ENCODE measurements at regions not wholly inside any gene's neighbourhood (a gene's known extent, or its start where the extent isn't known, plus 50 kb on each side); places are given as distances from the start of the nearest gene placed in this dataset.
"Not testable (repeated sequence)": the region's sequence is repeated elsewhere in the genome, so short reads cannot be mapped to it uniquely, and the experiment has no call there.

GRCh38 chr3:16770792-16771191, 114.0 kb upstream of the PLCL2 start:
- no peak overlapping the region for H2AK5ac ChIP-seq (ENCODE audit: low read depth, low read length)
- H3K27ac ChIP-seq (ENCODE audit: insufficient read depth, low read length): no peak overlapping the region
- no peak overlapping the region for H4K91ac ChIP-seq (ENCODE audit: insufficient read depth, low read depth, low read length)
- no peak overlapping the region for H3K18ac ChIP-seq (ENCODE audit: low read depth, low read length)
- no peaks in the 10 kb centered on the region for H3K9me3 ChIP-seq (ENCODE audit: control insufficient read depth, insufficient read depth, low read length)
- H3K9ac ChIP-seq (ENCODE audit: low read depth, low read length): no peak overlapping the region
- peaks cover 1% of the 10 kb centered on the region for H3K27me3 ChIP-seq (ENCODE audit: control insufficient read depth, insufficient read depth, low read length)
- TF ChIP-seq NFE2L2 (IDR thresholded peaks at IDR 0.05; ENCODE audit: low read depth, low read length): no peak
- TF ChIP-seq CEBPB (IDR thresholded peaks at IDR 0.05; ENCODE audit: low read depth, low read length): no peak
- no peak for TF ChIP-seq CHD1 (IDR thresholded peaks at IDR 0.05; ENCODE audit: low read depth, low read length)
- no peak for TF ChIP-seq MAFK (IDR thresholded peaks at IDR 0.05; ENCODE audit: low read depth, low read length)
- TF ChIP-seq RFX5 (IDR thresholded peaks at IDR 0.05; ENCODE audit: low read depth, low read length): no peak
- H2BK20ac ChIP-seq (ENCODE audit: low read depth, low read length): no peak overlapping the region
- H3K23ac ChIP-seq (ENCODE audit: low read depth, low read length): no peak overlapping the region
- H3K4me2 ChIP-seq (ENCODE audit: low read depth, low read length): no peak overlapping the region
- no peak overlapping the region for H3K56ac ChIP-seq (ENCODE audit: extremely low read depth, insufficient read depth, low read length)
- ChIA-PET CTCF (no interaction called here), POLR2A (ENCODE audit: unreplicated experiment) (interaction anchor here (0.6 kb wide), 1 partner anchor 33 kb away, joined by 3 read pairs; no protein-coding TSS in a partner anchor)
- no peak overlapping the region for H3K4ac ChIP-seq (ENCODE audit: low read depth, low read length)
- 50% methylated on average over 1 of the region's 4 CpGs; no CpG with 5 or more reads in 1 of the 2 experiments for WGBS, 2 experiments (ENCODE audit: extremely low coverage in 2 of 2, insufficient read length in 1 of 2)
- in situ Hi-C loops (cut with MboI; ENCODE audit: low sequenced_read_pairs): no loop called here
- no peaks in the 10 kb centered on the region for H4K20me1 ChIP-seq (ENCODE audit: insufficient read depth, low read length)
- H3K4me1 ChIP-seq (ENCODE audit: control insufficient read depth, insufficient read depth, low read length): no peaks in the 10 kb centered on the region
- H3K9me1 ChIP-seq (ENCODE audit: insufficient read depth, low read length): no peaks in the 10 kb centered on the region
- no peak overlapping the region for H2BK15ac ChIP-seq (ENCODE audit: low read depth, low read length)
- no peak overlapping the region for H4K5ac ChIP-seq (ENCODE audit: low read depth, low read length)
- dilution Hi-C loops (cut with HindIII; ENCODE audit: low sequenced_read_pairs, unreplicated experiment): no loop called here
- H3K79me1 ChIP-seq (ENCODE audit: low read depth in 1 of 2, low read length in 2 of 2): no peaks in the 10 kb centered on the region
- no peak overlapping the region for H2AFZ ChIP-seq (replicated peaks; ENCODE audit: low read length, poor library complexity)
- no peak overlapping the region for H4K8ac ChIP-seq (ENCODE audit: low read depth in 2 of 2, low read length in 2 of 2)
- H2BK5ac ChIP-seq (ENCODE audit: low read depth, low read length, poor library complexity, severe bottlenecking): no peak overlapping the region
- ATAC-seq (ENCODE audit: low read depth) (no peak), DNase-seq (no peak)
- intact Hi-C loops (cut with micrococcal nuclease): no loop called here
- BruUV-seq (replicated peaks): no TSS peak
- no peaks in the 10 kb centered on the region for H3K36me3 ChIP-seq (ENCODE audit: control insufficient read depth, insufficient read depth, low read length)
- H3K14ac ChIP-seq (replicated peaks; ENCODE audit: low read depth, low read length): no peak overlapping the region
- no peak overlapping the region for H3K4me3 ChIP-seq (ENCODE audit: insufficient read depth, low read depth, low read length)
- H2AK9ac ChIP-seq (replicated peaks; ENCODE audit: low read depth, low read length, poor library complexity): no peak overlapping the region
- no peak overlapping the region for H2BK120ac ChIP-seq (ENCODE audit: low read depth, low read length)

- H3K27me3 ChIP-seq (ENCODE audit: control insufficient read depth, insufficient read depth, low read length); intact Hi-C loops (cut with micrococcal nuclease); DNase-seq; POLR2A ChIA-PET (ENCODE audit: unreplicated experiment); H4K91ac ChIP-seq (ENCODE audit: insufficient read depth, low read depth, low read length); H3K4me2 ChIP-seq (ENCODE audit: low read depth, low read length); H3K23ac ChIP-seq (ENCODE audit: low read depth, low read length); H4K8ac ChIP-seq (ENCODE audit: low read depth in 2 of 2, low read length in 2 of 2); H3K14ac ChIP-seq (replicated peaks; ENCODE audit: low read depth, low read length); H3K9ac ChIP-seq (ENCODE audit: low read depth, low read length); H3K9me3 ChIP-seq (ENCODE audit: control insufficient read depth, insufficient read depth, low read length); in situ Hi-C loops (cut with MboI; ENCODE audit: low sequenced_read_pairs); H4K5ac ChIP-seq (ENCODE audit: low read depth, low read length); dilution Hi-C loops (cut with HindIII; ENCODE audit: low sequenced_read_pairs, unreplicated experiment); H3K4me3 ChIP-seq (ENCODE audit: insufficient read depth, low read depth, low read length); H4K20me1 ChIP-seq (ENCODE audit: insufficient read depth, low read length); BruUV-seq (replicated peaks); H3K36me3 ChIP-seq (ENCODE audit: control insufficient read depth, insufficient read depth, low read length); CTCF ChIA-PET; H3K56ac ChIP-seq (ENCODE audit: extremely low read depth, insufficient read depth, low read length); H2AK5ac ChIP-seq (ENCODE audit: low read depth, low read length); H3K9me1 ChIP-seq (ENCODE audit: insufficient read depth, low read length); H3K4me1 ChIP-seq (ENCODE audit: control insufficient read depth, insufficient read depth, low read length); H2BK20ac ChIP-seq (ENCODE audit: low read depth, low read length); H2BK120ac ChIP-seq (ENCODE audit: low read depth, low read length); H2AK9ac ChIP-seq (replicated peaks; ENCODE audit: low read depth, low read length, poor library complexity); H3K4ac ChIP-seq (ENCODE audit: low read depth, low read length); H3K18ac ChIP-seq (ENCODE audit: low read depth, low read length); H2AFZ ChIP-seq (replicated peaks; ENCODE audit: low read length, poor library complexity); ATAC-seq (ENCODE audit: low read depth); H3K27ac ChIP-seq (ENCODE audit: insufficient read depth, low read length); H2BK15ac ChIP-seq (ENCODE audit: low read depth, low read length); H3K79me1 ChIP-seq (ENCODE audit: low read depth in 1 of 2, low read length in 2 of 2); H2BK5ac ChIP-seq (ENCODE audit: low read depth, low read length, poor library complexity, severe bottlenecking): not testable (repeated sequence)
- WGBS, 2 experiments (ENCODE audit: extremely low coverage in 2 of 2, insufficient read length in 1 of 2): 100% methylated on average over 1 of the region's 15 CpGs; no CpG with 5 or more reads in 1 of the 2 experiments
These were observed 111.2 kb upstream of the PLCL2 start for GRCh38 chr3:16773594-16773993.

All from IMR-90 (cell line).